PFSK-1 (cell line): ENCODE measurements at regions not wholly inside any gene's neighbourhood (a gene's known extent, or its start where the extent isn't known, plus 50 kb on each side); places are given as distances from the start of the nearest gene placed in this dataset.

Experiments used
- POLR2AphosphoS5 ChIP-seq: IDR thresholded peaks from 2 replicates; pipeline ENCODE4 v1.6.1; 2012; ENCODE audit warnings: low read depth, mild to moderate bottlenecking, control low read depth, low read length, moderate library complexity
- SIN3A ChIP-seq: IDR thresholded peaks from 2 replicates; pipeline ENCODE4 v1.6.1; 2012; ENCODE audit warnings: mild to moderate bottlenecking, low read length, moderate library complexity, borderline replicate concordance; ENCODE audit not compliant: insufficient read depth
- TF ChIP-seq, protein P1 (sequence below), 2 experiments: IDR thresholded peaks; 2 replicates each; pipeline versions ENCODE4 v1.6.1 to v1.8.0; 2011 to 2012; ENCODE audit warnings: low read depth in 2 of 2, low read length in 2 of 2, control low read depth in 1 of 2, inconsistent platforms in 1 of 2, mild to moderate bottlenecking in 1 of 2, moderate library complexity in 1 of 2; ENCODE audit not compliant: insufficient read depth in 1 of 2

DNA sequence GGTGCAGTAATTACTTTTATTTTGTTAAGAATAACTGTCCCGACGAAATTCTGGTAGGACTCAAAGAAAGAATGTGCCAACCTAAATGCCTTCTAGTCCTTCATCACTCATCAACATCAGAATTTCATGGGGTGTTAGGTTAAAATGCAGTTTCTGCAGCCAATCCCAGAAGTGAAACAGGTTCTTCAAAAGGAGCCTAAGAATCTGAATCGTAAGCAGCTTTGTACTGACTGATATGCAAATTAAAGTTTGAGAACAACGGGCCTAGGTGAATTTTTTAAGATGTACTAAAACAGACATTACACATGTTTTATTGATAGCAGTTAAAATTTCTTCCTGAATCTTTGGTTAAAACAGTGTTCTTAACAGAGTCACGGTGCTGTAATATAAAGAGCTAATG lies 140.3 kb upstream of the ZC3H15 start:
- TF ChIP-seq SIN3A = no peak
- TF ChIP-seq POLR2AphosphoS5 = no peak
- TF ChIP-seq, protein P1, sequence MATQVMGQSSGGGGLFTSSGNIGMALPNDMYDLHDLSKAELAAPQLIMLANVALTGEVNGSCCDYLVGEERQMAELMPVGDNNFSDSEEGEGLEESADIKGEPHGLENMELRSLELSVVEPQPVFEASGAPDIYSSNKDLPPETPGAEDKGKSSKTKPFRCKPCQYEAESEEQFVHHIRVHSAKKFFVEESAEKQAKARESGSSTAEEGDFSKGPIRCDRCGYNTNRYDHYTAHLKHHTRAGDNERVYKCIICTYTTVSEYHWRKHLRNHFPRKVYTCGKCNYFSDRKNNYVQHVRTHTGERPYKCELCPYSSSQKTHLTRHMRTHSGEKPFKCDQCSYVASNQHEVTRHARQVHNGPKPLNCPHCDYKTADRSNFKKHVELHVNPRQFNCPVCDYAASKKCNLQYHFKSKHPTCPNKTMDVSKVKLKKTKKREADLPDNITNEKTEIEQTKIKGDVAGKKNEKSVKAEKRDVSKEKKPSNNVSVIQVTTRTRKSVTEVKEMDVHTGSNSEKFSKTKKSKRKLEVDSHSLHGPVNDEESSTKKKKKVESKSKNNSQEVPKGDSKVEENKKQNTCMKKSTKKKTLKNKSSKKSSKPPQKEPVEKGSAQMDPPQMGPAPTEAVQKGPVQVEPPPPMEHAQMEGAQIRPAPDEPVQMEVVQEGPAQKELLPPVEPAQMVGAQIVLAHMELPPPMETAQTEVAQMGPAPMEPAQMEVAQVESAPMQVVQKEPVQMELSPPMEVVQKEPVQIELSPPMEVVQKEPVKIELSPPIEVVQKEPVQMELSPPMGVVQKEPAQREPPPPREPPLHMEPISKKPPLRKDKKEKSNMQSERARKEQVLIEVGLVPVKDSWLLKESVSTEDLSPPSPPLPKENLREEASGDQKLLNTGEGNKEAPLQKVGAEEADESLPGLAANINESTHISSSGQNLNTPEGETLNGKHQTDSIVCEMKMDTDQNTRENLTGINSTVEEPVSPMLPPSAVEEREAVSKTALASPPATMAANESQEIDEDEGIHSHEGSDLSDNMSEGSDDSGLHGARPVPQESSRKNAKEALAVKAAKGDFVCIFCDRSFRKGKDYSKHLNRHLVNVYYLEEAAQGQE (IDR thresholded peaks at IDR 0.05; ENCODE audit: insufficient read depth in 1 of 2, low read depth in 2 of 2, low read length in 2 of 2) = no peak
